Activated T-cell treated with anti-CD3 and anti-CD28 coated beads, Interleukin-2, amount 50 U/mL, for 72 hours (primary cell): ENCODE measurements at regions not wholly inside any gene's neighbourhood (a gene's known extent, or its start where the extent isn't known, plus 50 kb on each side); places are given as distances from the start of the nearest gene placed in this dataset.

Experiments used
- ATAC-seq, 2 donors: fragments of 150-1000 bp; cut with Tn5 transposase; replicated peaks in 1 of 2; 2 replicates each; pipeline ENCODE4 v1.10.0; 2021; ENCODE audit warnings: moderate library complexity in 2 of 2, mild to moderate bottlenecking in 1 of 2
- DNase-seq, 2 donors: peaks; one replicate each; pipeline ENCODE4 v3.0.0; 2021 to 2022; ENCODE audit warnings: mixed read lengths in 1 of 2
- H3K27ac Mint-ChIP-seq: one replicate; pipeline ENCODE4 v1.8.0; 2022; ENCODE audit warnings: mild to moderate bottlenecking, moderate library complexity, mixed read lengths
- H3K27me3 Mint-ChIP-seq: one replicate; pipeline ENCODE4 v1.8.0; 2022; ENCODE audit warnings: low read depth, mixed read lengths
- H3K36me3 Mint-ChIP-seq, 2 donors: one replicate each; pipeline ENCODE4 v1.8.0; 2022; ENCODE audit warnings: mixed read lengths in 2 of 2, mild to moderate bottlenecking in 1 of 2; ENCODE audit not compliant: insufficient read depth in 2 of 2
- H3K4me1 Mint-ChIP-seq: one replicate; pipeline ENCODE4 v1.8.0; 2022; ENCODE audit warnings: low read depth, mixed read lengths
- H3K4me3 Mint-ChIP-seq, 2 donors: one replicate each; pipeline ENCODE4 v1.8.0; 2022; ENCODE audit warnings: mild to moderate bottlenecking in 2 of 2, mixed read lengths in 2 of 2, moderate library complexity in 2 of 2
- H3K9me3 Mint-ChIP-seq, 2 donors: one replicate each; pipeline ENCODE4 v1.8.0; 2022; ENCODE audit warnings: mixed read lengths in 2 of 2

- DNase-seq (no peak), ATAC-seq (no peak)
- H3K36me3 Mint-ChIP-seq, result no peaks in the 10 kb centered on the region
- no peaks in the 10 kb centered on the region for H3K9me3 Mint-ChIP-seq
- no peak overlapping the region for H3K27ac Mint-ChIP-seq
- H3K4me3 Mint-ChIP-seq, result no peak overlapping the region
- peaks cover 7% of the 10 kb centered on the region for H3K27me3 Mint-ChIP-seq
- no peaks in the 10 kb centered on the region for H3K4me1 Mint-ChIP-seq
These were observed 62.0 kb downstream of the SUCNR1 start for GRCh38 chr3:151935446-151935845.

DNA sequence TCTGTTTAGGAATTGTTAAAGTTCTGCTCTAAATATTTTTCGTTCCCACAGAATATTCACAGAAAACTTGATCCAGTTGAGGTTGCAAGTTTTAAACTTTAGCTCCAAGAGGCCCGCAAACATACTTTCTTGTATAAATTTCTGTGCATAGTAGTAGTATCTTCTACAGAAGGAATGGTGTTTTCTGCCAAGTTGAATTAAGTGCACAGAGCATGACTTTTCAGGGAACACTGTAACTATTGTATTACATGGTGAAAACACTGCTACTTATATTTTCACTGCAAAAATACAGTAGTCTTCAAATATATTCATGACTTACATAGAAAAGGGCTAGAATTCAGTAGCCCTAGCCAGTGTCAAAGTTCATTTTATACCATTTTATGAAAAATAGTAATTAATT lies 67.0 kb downstream of the SUCNR1 start:
- no peak for DNase-seq
- Mint-ChIP-seq H3K4me3 (no peak overlapping the region), H3K4me1 (no peaks in the 10 kb centered on the region), H3K27ac (no peak overlapping the region), H3K9me3 (no peaks in the 10 kb centered on the region), H3K36me3 (no peaks in the 10 kb centered on the region), H3K27me3 (no peaks in the 10 kb centered on the region)
- no peak for ATAC-seq

- Mint-ChIP-seq H3K27ac (no peak overlapping the region), H3K9me3 (peaks cover 1 to 5% of the 10 kb centered on the region in 2 donors), H3K4me3 (no peak overlapping the region), H3K27me3 (no peaks in the 10 kb centered on the region), H3K4me1 (no peaks in the 10 kb centered on the region), H3K36me3 (no peaks in the 10 kb centered on the region)
- ATAC-seq (no peak), DNase-seq (no peak)
These were observed 70.1 kb downstream of the SUCNR1 start for GRCh38 chr3:151943539-151943938.

DNA sequence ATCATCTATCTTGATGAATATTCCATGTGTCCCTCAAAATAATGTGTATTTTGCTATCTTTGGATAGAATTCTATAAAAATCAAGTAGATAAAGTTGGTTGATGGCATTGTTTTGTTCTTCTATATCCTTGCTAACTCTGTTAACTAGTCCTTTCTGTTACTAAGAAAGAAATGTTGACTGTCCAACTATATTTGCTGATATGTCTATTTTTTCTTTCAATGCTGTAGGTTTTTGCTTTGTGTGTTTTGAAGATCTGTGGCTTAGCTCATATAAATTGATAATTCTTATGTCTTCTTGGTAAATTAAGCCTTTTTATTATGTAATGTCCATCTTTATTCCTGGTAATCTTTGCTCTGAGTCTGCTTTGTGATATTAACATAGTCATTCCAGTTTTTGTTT lies 70.9 kb downstream of the SUCNR1 start:
- H3K36me3 Mint-ChIP-seq, result no peaks in the 10 kb centered on the region
- peaks cover 1 to 5% of the 10 kb centered on the region in 2 donors for H3K9me3 Mint-ChIP-seq
- no peak overlapping the region for H3K4me3 Mint-ChIP-seq
- DNase-seq (no peak), ATAC-seq (no peak)
- H3K27me3 Mint-ChIP-seq, result no peaks in the 10 kb centered on the region
- no peak overlapping the region for H3K27ac Mint-ChIP-seq
- H3K4me1 Mint-ChIP-seq, result no peaks in the 10 kb centered on the region

DNA sequence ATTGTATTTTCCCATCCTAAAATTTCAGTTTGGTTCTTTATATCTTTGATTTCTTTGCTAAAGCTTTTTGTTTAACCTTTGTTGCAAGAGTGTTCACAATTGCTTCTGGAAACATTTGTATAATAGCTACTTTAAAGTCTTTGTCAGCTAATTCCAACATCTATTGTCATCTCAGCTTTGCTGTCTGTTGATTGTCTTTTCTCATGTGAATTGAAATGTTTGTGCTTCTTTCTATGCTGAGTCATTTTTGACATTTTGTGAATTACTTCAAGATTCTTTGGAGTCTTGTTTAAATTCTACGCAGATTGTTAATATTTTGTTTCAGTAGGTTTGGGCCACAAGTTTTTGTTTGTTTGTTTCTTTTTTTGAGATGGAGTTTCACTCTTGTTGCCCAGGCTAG lies 73.2 kb downstream of the SUCNR1 start:
- DNase-seq (no peak), ATAC-seq (no peak)
- no peak overlapping the region for H3K4me3 Mint-ChIP-seq

DNA sequence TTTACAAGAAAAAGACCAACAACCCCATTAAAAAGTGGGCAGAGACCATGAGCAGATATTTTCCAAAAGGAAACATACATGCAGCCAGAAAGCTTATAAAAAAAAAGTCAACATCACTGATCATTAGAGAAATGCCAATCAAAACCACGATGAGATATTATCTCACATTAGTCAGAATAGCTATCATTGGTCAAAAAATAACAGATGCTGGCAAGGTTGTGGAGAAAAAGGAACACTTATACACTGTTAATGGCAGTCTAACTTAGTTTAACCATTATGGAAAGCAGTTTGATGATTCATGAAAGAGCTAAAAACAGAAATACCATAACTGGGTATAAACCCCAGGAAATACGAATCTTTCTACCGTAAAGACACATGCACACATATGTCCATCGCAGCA lies 76.3 kb downstream of the SUCNR1 start:
- H3K27me3 Mint-ChIP-seq, result peaks cover 9% of the 10 kb centered on the region
- no peaks in the 10 kb centered on the region for H3K36me3 Mint-ChIP-seq
- H3K4me1 Mint-ChIP-seq, result no peaks in the 10 kb centered on the region
- H3K9me3 Mint-ChIP-seq, result peaks cover 1 to 5% of the 10 kb centered on the region in 2 donors
- no peak overlapping the region for H3K27ac Mint-ChIP-seq
- H3K4me3 Mint-ChIP-seq, result no peak overlapping the region
- ATAC-seq, result no peak
- DNase-seq, result no peak

More for the DNA sequence above, 73.2 kb downstream of the SUCNR1 start:
- Mint-ChIP-seq H3K36me3 (no peaks in the 10 kb centered on the region), H3K4me1 (no peaks in the 10 kb centered on the region), H3K9me3 (peaks cover 1 to 5% of the 10 kb centered on the region in 2 donors), H3K27ac (peak overlapping the region; percentile 7), H3K27me3 (peaks cover 6% of the 10 kb centered on the region)

GRCh38 chr3:151955356-151955755 lies 81.9 kb downstream of the SUCNR1 start:
- no peak for DNase-seq
- H3K27me3 Mint-ChIP-seq, result peaks cover 9% of the 10 kb centered on the region
- H3K9me3 Mint-ChIP-seq, result no peaks in the 10 kb centered on the region
- H3K4me3 Mint-ChIP-seq, result no peak overlapping the region
- H3K4me1 Mint-ChIP-seq, result no peaks in the 10 kb centered on the region
- no peak for ATAC-seq
- no peak overlapping the region for H3K27ac Mint-ChIP-seq
- H3K36me3 Mint-ChIP-seq, result no peaks in the 10 kb centered on the region

GRCh38 chr3:151960961-151961580 lies 87.6 kb downstream of the SUCNR1 start:
- no peak for DNase-seq
- no peaks in the 10 kb centered on the region for H3K4me1 Mint-ChIP-seq
- no peaks in the 10 kb centered on the region for H3K36me3 Mint-ChIP-seq
- no peaks in the 10 kb centered on the region for H3K9me3 Mint-ChIP-seq
- no peak for ATAC-seq
- H3K4me3 Mint-ChIP-seq, result no peak overlapping the region
- no peaks in the 10 kb centered on the region for H3K27me3 Mint-ChIP-seq
- H3K27ac Mint-ChIP-seq, result no peak overlapping the region

DNA sequence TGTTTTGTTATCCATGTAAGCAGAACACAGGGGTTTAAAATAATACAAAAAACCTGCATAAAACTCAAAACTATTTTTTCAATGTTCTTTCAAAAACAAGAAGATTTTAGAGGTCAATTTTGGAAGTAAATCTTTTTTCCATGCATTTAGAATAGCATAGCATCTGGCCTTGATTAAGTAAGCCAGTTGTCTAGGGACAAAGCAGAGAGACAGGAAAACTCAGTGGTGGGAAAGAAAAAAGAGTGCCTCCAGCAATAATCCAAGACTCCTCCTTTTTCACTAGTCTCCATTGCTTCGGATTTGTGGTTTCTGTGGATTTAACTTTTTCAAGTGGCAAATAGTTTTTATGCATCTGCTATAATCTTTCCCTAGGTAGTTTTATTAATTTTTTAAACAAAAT lies 88.9 kb downstream of the SUCNR1 start:
- Mint-ChIP-seq H3K4me1 (no peaks in the 10 kb centered on the region), H3K9me3 (no peaks in the 10 kb centered on the region), H3K36me3 (no peaks in the 10 kb centered on the region), H3K27me3 (no peaks in the 10 kb centered on the region), H3K27ac (no peak overlapping the region), H3K4me3 (no peak overlapping the region)
- DNase-seq (no peak), ATAC-seq (no peak)

- DNase-seq, result no peak
- H3K27me3 Mint-ChIP-seq, result no peaks in the 10 kb centered on the region
These were observed 89.5 kb downstream of the SUCNR1 start for GRCh38 chr3:151962912-151963311.

GRCh38 chr3:151964743-151965142 lies 91.3 kb downstream of the SUCNR1 start:
- no peaks in the 10 kb centered on the region for H3K4me1 Mint-ChIP-seq
- no peaks in the 10 kb centered on the region for H3K9me3 Mint-ChIP-seq
- ATAC-seq (no peak), DNase-seq (no peak)
- no peak overlapping the region for H3K4me3 Mint-ChIP-seq
- H3K36me3 Mint-ChIP-seq, result no peaks in the 10 kb centered on the region
- H3K27me3 Mint-ChIP-seq, result no peaks in the 10 kb centered on the region
- H3K27ac Mint-ChIP-seq, result no peak overlapping the region

More at GRCh38 chr3:151962912-151963311, 89.5 kb downstream of the SUCNR1 start:
- no peaks in the 10 kb centered on the region for H3K4me1 Mint-ChIP-seq
- no peaks in the 10 kb centered on the region for H3K9me3 Mint-ChIP-seq
- H3K4me3 Mint-ChIP-seq, result no peak overlapping the region
- no peak overlapping the region for H3K27ac Mint-ChIP-seq
- ATAC-seq, result no peak
- no peaks in the 10 kb centered on the region for H3K36me3 Mint-ChIP-seq

- Mint-ChIP-seq H3K4me3 (no peak overlapping the region), H3K27me3 (no peaks in the 10 kb centered on the region), H3K9me3 (no peaks in the 10 kb centered on the region), H3K36me3 (no peaks in the 10 kb centered on the region), H3K4me1 (no peaks in the 10 kb centered on the region), H3K27ac (no peak overlapping the region)
- ATAC-seq (no peak), DNase-seq (no peak)
These were observed 95.7 kb downstream of the SUCNR1 start for GRCh38 chr3:151969026-151969642.

GRCh38 chr3:151971814-151972579 lies 98.6 kb downstream of the SUCNR1 start:
- H3K27ac Mint-ChIP-seq, result no peak overlapping the region
- DNase-seq (no peak), ATAC-seq (no peak)
- H3K36me3 Mint-ChIP-seq, result no peaks in the 10 kb centered on the region
- H3K4me1 Mint-ChIP-seq, result no peaks in the 10 kb centered on the region
- H3K4me3 Mint-ChIP-seq, result no peak overlapping the region
- H3K9me3 Mint-ChIP-seq, result no peaks in the 10 kb centered on the region
- H3K27me3 Mint-ChIP-seq, result no peaks in the 10 kb centered on the region
